Naive thymus-derived CD4-positive, alpha-beta T cell (primary cell): ENCODE measurements at regions not wholly inside any gene's neighbourhood (a gene's known extent, or its start where the extent isn't known, plus 50 kb on each side); places are given as distances from the start of the nearest gene placed in this dataset.

Experiments used
- ATAC-seq: fragments of 150-1000 bp; cut with Tn5 transposase; 2 replicates; pipeline ENCODE4 v1.10.0; 2021; ENCODE audit warnings: mild to moderate bottlenecking, moderate library complexity
- CTCF ChIA-PET: fragments of 350-600 bp; sonication (Branson Sonifier 250); formaldehyde crosslinking; loops from one replicate; lab custom pipeline; 2021; ENCODE audit warnings: antibody characterized with exemption; lab: Charles Lee
- POLR2A ChIA-PET: fragments of 350-600 bp; sonication (Branson Sonifier 250); formaldehyde crosslinking; loops from one replicate; lab custom pipeline; 2021; ENCODE audit warnings: antibody characterized with exemption, inconsistent platforms; lab: Charles Lee
- DNase-seq, 9 donors: peaks; one replicate each; pipeline versions ENCODE4 v3.0.0 to v3.0.0-alpha.2; 2020 to 2022; ENCODE audit warnings: mixed read lengths in 1 of 9
- H3K27ac ChIP-seq: one replicate; pipeline ENCODE4 v1.7.0; 2013; ENCODE audit warnings: mild to moderate bottlenecking, low read depth, low read length, moderate library complexity
- H3K27me3 ChIP-seq, 2 donors: one replicate each; pipeline ENCODE4 v1.7.0; 2013; ENCODE audit warnings: low read length in 2 of 2, mild to moderate bottlenecking in 2 of 2, moderate library complexity in 2 of 2; ENCODE audit not compliant: control insufficient read depth in 2 of 2, insufficient read depth in 2 of 2
- H3K36me3 ChIP-seq, 3 experiments: 1 replicate in 2 of 3; 2 replicates in 1 of 3; pipeline ENCODE4 v1.7.0; 2013; ENCODE audit warnings: low read length in 3 of 3, mild to moderate bottlenecking in 3 of 3, moderate library complexity in 1 of 3; ENCODE audit not compliant: insufficient read depth in 3 of 3, control insufficient read depth in 2 of 3
- H3K4me1 ChIP-seq, 2 donors: one replicate each; pipeline ENCODE4 v1.7.0; 2013; ENCODE audit warnings: low read length in 2 of 2, mild to moderate bottlenecking in 2 of 2, moderate library complexity in 1 of 2; ENCODE audit not compliant: control insufficient read depth in 2 of 2, insufficient read depth in 2 of 2
- H3K4me3 ChIP-seq: 2 replicates; pipeline ENCODE4 v1.7.0; 2013; ENCODE audit warnings: mild to moderate bottlenecking, low read length
- H3K9me3 ChIP-seq, 3 experiments: 1 replicate in 2 of 3; 2 replicates in 1 of 3; pipeline ENCODE4 v1.7.0; 2013; ENCODE audit warnings: low read length in 3 of 3; ENCODE audit not compliant: control insufficient read depth in 2 of 3
- H3K27ac Mint-ChIP-seq, 9 donors: one replicate each; pipeline ENCODE4 v1.8.0; 2020 to 2022; ENCODE audit warnings: mixed read lengths in 9 of 9, mild to moderate bottlenecking in 8 of 9, moderate library complexity in 5 of 9, inconsistent platforms in 2 of 9
- H3K27me3 Mint-ChIP-seq, 5 donors: one replicate each; pipeline ENCODE4 v1.8.0; 2021 to 2022; ENCODE audit warnings: mixed read lengths in 5 of 5, mild to moderate bottlenecking in 1 of 5
- H3K36me3 Mint-ChIP-seq, 5 donors: one replicate each; pipeline ENCODE4 v1.8.0; 2020 to 2022; ENCODE audit warnings: mixed read lengths in 5 of 5, mild to moderate bottlenecking in 3 of 5, inconsistent platforms in 1 of 5
- H3K4me1 Mint-ChIP-seq, 7 donors: one replicate each; pipeline ENCODE4 v1.8.0; 2020 to 2022; ENCODE audit warnings: mixed read lengths in 7 of 7, mild to moderate bottlenecking in 3 of 7, inconsistent platforms in 1 of 7
- H3K4me3 Mint-ChIP-seq, 10 donors: one replicate each; pipeline ENCODE4 v1.8.0; 2020 to 2022; ENCODE audit warnings: mild to moderate bottlenecking in 10 of 10, mixed read lengths in 10 of 10, moderate library complexity in 6 of 10, inconsistent platforms in 2 of 10
- H3K9me3 Mint-ChIP-seq, 11 donors: one replicate each; pipeline ENCODE4 v1.8.0; 2020 to 2022; ENCODE audit warnings: mixed read lengths in 11 of 11, mild to moderate bottlenecking in 4 of 11, inconsistent platforms in 1 of 11, moderate library complexity in 1 of 11
- intact Hi-C, 2 donors: fragments of 100-400 bp; cut with micrococcal nuclease; formaldehyde crosslinking; loops; one replicate each; pipeline ENCODE4 v1.15.1; 2023

- POLR2A ChIA-PET: no interaction called here
- intact Hi-C loops: no loop called here
- Mint-ChIP-seq H3K4me1 (no peaks in the 10 kb centered on the region), H3K4me3 (no peak overlapping the region), H3K36me3 (no peaks in the 10 kb centered on the region), H3K9me3 (peaks cover 0 to 24% (median 0%) of the 10 kb centered on the region in 11 donors), H3K27ac (no peak overlapping the region), H3K27me3 (no peaks in the 10 kb centered on the region)
- no peaks in the 10 kb centered on the region for H3K4me1 ChIP-seq
- no peaks in the 10 kb centered on the region for H3K27me3 ChIP-seq
- CTCF ChIA-PET: no interaction called here
- no peaks in the 10 kb centered on the region for H3K9me3 ChIP-seq
- no peak for DNase-seq
- ATAC-seq: no peak
- no peak overlapping the region for H3K4me3 ChIP-seq
- no peaks in the 10 kb centered on the region for H3K36me3 ChIP-seq
- H3K27ac ChIP-seq: no peak overlapping the region
Observed at GRCh38 chr5:106195679-106196474, 1474.9 kb downstream of the EFNA5 start.

- no peaks in the 10 kb centered on the region for H3K4me1 ChIP-seq
- CTCF ChIA-PET: no interaction called here
- ATAC-seq (no peak), DNase-seq (no peak)
- no peaks in the 10 kb centered on the region for H3K4me1 Mint-ChIP-seq
- intact Hi-C loops: no loop called here
- H3K27ac ChIP-seq: no peak overlapping the region
- POLR2A ChIA-PET: no interaction called here
- no peak overlapping the region for H3K27ac Mint-ChIP-seq
- no peaks in the 10 kb centered on the region for H3K27me3 Mint-ChIP-seq
- H3K36me3 Mint-ChIP-seq: no peaks in the 10 kb centered on the region
- H3K4me3 Mint-ChIP-seq: no peak overlapping the region
- no peaks in the 10 kb centered on the region for H3K27me3 ChIP-seq
- H3K36me3 ChIP-seq: no peaks in the 10 kb centered on the region
- H3K4me3 ChIP-seq: no peak overlapping the region
- no peaks in the 10 kb centered on the region for H3K9me3 ChIP-seq
- peaks cover 0 to 18% (median 3%) of the 10 kb centered on the region in 11 donors for H3K9me3 Mint-ChIP-seq
Observed at GRCh38 chr5:106189121-106189809, 1481.5 kb downstream of the EFNA5 start.

- no peak for ATAC-seq
- no peak overlapping the region for H3K27ac Mint-ChIP-seq
- Histone ChIP-seq H3K4me1 (no peaks in the 10 kb centered on the region), H3K27me3 (no peaks in the 10 kb centered on the region), H3K9me3 (no peaks in the 10 kb centered on the region), H3K27ac (no peak overlapping the region), H3K4me3 (no peak overlapping the region), H3K36me3 (no peaks in the 10 kb centered on the region)
- ChIA-PET CTCF (no interaction called here), POLR2A (no interaction called here)
- H3K9me3 Mint-ChIP-seq: peaks cover 0 to 19% (median under 1%) of the 10 kb centered on the region in 11 donors
- DNase-seq: no peak
- H3K4me1 Mint-ChIP-seq: no peaks in the 10 kb centered on the region
- intact Hi-C loops: no loop called here
- H3K27me3 Mint-ChIP-seq: no peaks in the 10 kb centered on the region
- no peak overlapping the region for H3K4me3 Mint-ChIP-seq
- no peaks in the 10 kb centered on the region for H3K36me3 Mint-ChIP-seq
Observed at GRCh38 chr5:106185661-106186081, 1485.1 kb downstream of the EFNA5 start.

DNA sequence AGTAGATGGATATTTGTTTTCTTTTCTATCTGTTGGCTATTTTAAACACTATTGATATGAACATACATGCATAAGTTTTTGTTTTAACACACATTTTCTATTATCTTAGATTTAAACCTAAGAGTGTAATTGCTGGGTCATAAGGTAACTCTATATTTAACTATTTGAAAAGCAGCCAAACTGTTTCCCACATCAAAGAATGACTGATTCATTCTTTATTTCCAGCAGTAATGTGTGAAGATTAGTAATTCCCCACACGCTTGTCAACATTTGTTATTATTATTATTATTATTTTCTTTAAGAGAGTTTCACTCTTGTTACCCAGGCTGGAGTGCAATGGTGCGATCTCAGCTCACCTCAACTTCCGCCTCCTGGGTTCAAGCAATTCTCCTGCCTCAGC is 1495.8 kb downstream of the EFNA5 start:
- Mint-ChIP-seq H3K27me3 (no peaks in the 10 kb centered on the region), H3K4me3 (no peak overlapping the region), H3K4me1 (no peaks in the 10 kb centered on the region), H3K27ac (no peak overlapping the region), H3K36me3 (no peaks in the 10 kb centered on the region), H3K9me3 (peaks cover 0 to 37% (median 6%) of the 10 kb centered on the region in 11 donors)
- Histone ChIP-seq H3K4me3 (no peak overlapping the region), H3K4me1 (no peaks in the 10 kb centered on the region), H3K9me3 (no peaks in the 10 kb centered on the region), H3K27me3 (no peaks in the 10 kb centered on the region), H3K27ac (no peak overlapping the region), H3K36me3 (no peaks in the 10 kb centered on the region)
- ATAC-seq (no peak), DNase-seq (no peak)
- ChIA-PET POLR2A (no interaction called here), CTCF (no interaction called here)
- intact Hi-C loops: no loop called here

GRCh38 chr5:106172681-106173532 is 1497.8 kb downstream of the EFNA5 start:
- no peaks in the 10 kb centered on the region for H3K36me3 Mint-ChIP-seq

GRCh38 chr5:106171708-106172107 is 1499.0 kb downstream of the EFNA5 start:
- Mint-ChIP-seq H3K27ac (no peak overlapping the region), H3K4me1 (no peaks in the 10 kb centered on the region)
- intact Hi-C loops: no loop called here

More at GRCh38 chr5:106172681-106173532, 1497.8 kb downstream of the EFNA5 start:
- intact Hi-C loops: no loop called here
- no peaks in the 10 kb centered on the region for H3K4me1 Mint-ChIP-seq
- no peaks in the 10 kb centered on the region for H3K36me3 ChIP-seq
- H3K27me3 ChIP-seq: no peaks in the 10 kb centered on the region
- H3K27me3 Mint-ChIP-seq: no peaks in the 10 kb centered on the region
- no peaks in the 10 kb centered on the region for H3K9me3 ChIP-seq
- H3K4me3 ChIP-seq: no peak overlapping the region
- no peak overlapping the region for H3K27ac Mint-ChIP-seq
- no peak overlapping the region for H3K27ac ChIP-seq
- H3K4me1 ChIP-seq: no peaks in the 10 kb centered on the region
- no peak for DNase-seq
- no peak overlapping the region for H3K4me3 Mint-ChIP-seq
- no peak for ATAC-seq
- ChIA-PET POLR2A (no interaction called here), CTCF (no interaction called here)
- peaks cover 0 to 35% (median 5%) of the 10 kb centered on the region in 11 donors for H3K9me3 Mint-ChIP-seq

More at GRCh38 chr5:106171708-106172107, 1499.0 kb downstream of the EFNA5 start:
- no peak overlapping the region for H3K4me3 ChIP-seq
- H3K9me3 ChIP-seq: no peaks in the 10 kb centered on the region
- Mint-ChIP-seq H3K36me3 (no peaks in the 10 kb centered on the region), H3K27me3 (no peaks in the 10 kb centered on the region), H3K4me3 (no peak overlapping the region), H3K9me3 (peaks cover 0 to 29% (median 4%) of the 10 kb centered on the region in 11 donors)
- H3K36me3 ChIP-seq: no peaks in the 10 kb centered on the region
- no peaks in the 10 kb centered on the region for H3K27me3 ChIP-seq
- no peak overlapping the region for H3K27ac ChIP-seq
- no peaks in the 10 kb centered on the region for H3K4me1 ChIP-seq
- ATAC-seq (no peak), DNase-seq (no peak)
- ChIA-PET POLR2A (no interaction called here), CTCF (no interaction called here)
